ENCODE measurements at regions not wholly inside any gene's neighbourhood (a gene's known extent, or its start where the extent isn't known, plus 50 kb on each side); places are given as distances from the start of the nearest gene placed in this dataset.

DNA sequence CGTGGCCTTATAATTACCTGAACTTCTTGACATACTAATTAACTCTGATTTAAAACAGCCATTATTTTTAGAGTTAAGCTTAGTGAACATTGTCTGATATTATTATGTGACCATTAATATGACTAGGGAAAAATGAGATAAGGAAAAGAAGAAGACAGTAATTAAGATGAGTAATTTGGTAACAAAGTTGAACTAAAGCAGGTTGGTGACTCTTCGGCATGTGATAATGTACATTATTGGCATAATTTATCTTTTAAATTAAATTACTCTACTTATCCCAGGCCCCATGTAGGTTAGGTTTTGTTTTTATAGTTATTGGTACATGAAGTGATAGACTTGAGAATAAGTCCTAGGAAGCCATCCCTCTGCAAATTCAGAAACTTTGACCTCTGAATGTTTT is 249.7 kb upstream of the CFAP20DC start:
- Histone ChIP-seq H3K27me3 (ENCODE audit: control insufficient read depth, insufficient read depth, low read length) (no peaks in the 10 kb centered on the region), H3K36me3 (ENCODE audit: control insufficient read depth, insufficient read depth, low read length) (no peaks in the 10 kb centered on the region), H3K27ac (ENCODE audit: low read length) (no peak overlapping the region), H3K9me3 (replicated peaks; ENCODE audit: control insufficient read depth, low read depth, low read length) (no peaks in the 10 kb centered on the region), H3K4me1 (ENCODE audit: control insufficient read depth, insufficient read depth, low read length) (no peaks in the 10 kb centered on the region), H3K4me3 (ENCODE audit: low read length) (no peak overlapping the region)
- WGBS (ENCODE audit: insufficient coverage): no CpG with 5 or more reads among the region's 2 CpGs
- no peak for DNase-seq

DNA sequence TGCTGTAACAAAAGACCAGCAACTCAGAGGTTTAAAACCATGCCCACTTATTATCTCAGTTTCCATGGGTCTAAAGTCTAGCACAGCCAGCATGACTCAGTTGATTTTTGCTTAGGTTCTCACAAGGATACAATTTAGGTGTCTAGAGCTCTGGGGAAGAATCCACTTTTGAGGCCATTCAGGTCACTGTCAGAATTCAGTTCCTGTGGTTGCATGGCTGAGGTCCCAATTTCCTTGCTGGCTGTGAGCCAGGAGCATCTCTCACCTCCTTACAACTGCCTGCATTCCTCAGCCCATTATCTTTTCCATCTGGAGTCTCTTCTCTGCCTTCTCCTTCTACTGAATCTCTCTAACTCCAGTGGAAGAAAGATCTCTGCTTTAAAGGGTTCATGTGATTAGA is 240.5 kb upstream of the CFAP20DC start:
- Histone ChIP-seq H3K4me3 (ENCODE audit: low read length) (no peak overlapping the region), H3K36me3 (ENCODE audit: control insufficient read depth, insufficient read depth, low read length) (no peaks in the 10 kb centered on the region), H3K9me3 (replicated peaks; ENCODE audit: control insufficient read depth, low read depth, low read length) (no peaks in the 10 kb centered on the region), H3K27me3 (ENCODE audit: control insufficient read depth, insufficient read depth, low read length) (no peaks in the 10 kb centered on the region), H3K27ac (ENCODE audit: low read length) (no peak overlapping the region), H3K4me1 (ENCODE audit: control insufficient read depth, insufficient read depth, low read length) (no peaks in the 10 kb centered on the region)
- no peak for DNase-seq

DNA sequence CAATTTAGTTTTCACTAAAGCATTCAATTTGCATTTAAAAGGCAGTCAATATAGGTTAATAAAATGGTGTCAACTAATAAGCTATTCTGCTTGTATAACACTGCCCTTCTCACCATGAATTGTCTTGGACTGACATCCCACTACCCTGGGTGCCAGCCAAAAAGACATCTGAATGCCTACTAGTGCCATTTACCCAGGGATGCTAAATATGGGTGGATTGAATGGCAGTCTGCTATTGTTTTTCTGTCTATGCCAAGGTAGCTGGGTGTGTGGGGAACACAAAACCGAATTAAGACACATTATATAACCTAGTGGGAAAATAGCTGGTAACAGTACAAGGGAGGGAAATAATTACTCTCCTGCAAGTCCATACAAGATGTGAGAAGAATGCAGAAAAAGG is 240.0 kb upstream of the CFAP20DC start:
- no peaks in the 10 kb centered on the region for H3K9me3 ChIP-seq (replicated peaks; ENCODE audit: control insufficient read depth, low read depth, low read length)
- H3K4me3 ChIP-seq (ENCODE audit: low read length): no peak overlapping the region
- H3K4me1 ChIP-seq (ENCODE audit: control insufficient read depth, insufficient read depth, low read length): peaks cover 3% of the 10 kb centered on the region
- DNase-seq: no peak
- WGBS (ENCODE audit: insufficient coverage): no CpG with 5 or more reads among the region's 1 CpG
- H3K27ac ChIP-seq (ENCODE audit: low read length): no peak overlapping the region
- no peaks in the 10 kb centered on the region for H3K36me3 ChIP-seq (ENCODE audit: control insufficient read depth, insufficient read depth, low read length)
- H3K27me3 ChIP-seq (ENCODE audit: control insufficient read depth, insufficient read depth, low read length): no peaks in the 10 kb centered on the region

DNA sequence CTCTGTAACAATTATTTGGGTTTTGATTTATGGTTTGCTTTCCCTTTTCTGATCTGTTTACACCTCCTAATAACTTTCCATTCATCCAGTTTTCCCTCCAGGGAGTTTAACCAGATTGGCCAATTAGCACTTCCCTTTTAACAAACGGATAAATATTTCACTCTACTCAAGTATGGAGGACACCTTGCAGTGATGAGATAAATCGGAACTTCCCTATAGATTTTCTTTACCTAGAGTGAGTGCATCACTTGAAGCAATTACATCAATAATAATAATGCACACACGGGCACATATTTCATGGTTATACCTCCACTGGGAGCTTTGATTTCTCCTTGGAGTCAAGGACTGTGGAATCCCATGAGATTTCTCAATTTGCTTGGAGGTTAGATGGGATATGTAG is 239.1 kb upstream of the CFAP20DC start:
- no peak overlapping the region for H3K4me3 ChIP-seq (ENCODE audit: low read length)
- H3K9me3 ChIP-seq (replicated peaks; ENCODE audit: control insufficient read depth, low read depth, low read length): no peaks in the 10 kb centered on the region
- H3K27ac ChIP-seq (ENCODE audit: low read length): no peak overlapping the region
- no peaks in the 10 kb centered on the region for H3K36me3 ChIP-seq (ENCODE audit: control insufficient read depth, insufficient read depth, low read length)
- no CpG with 5 or more reads among the region's 3 CpGs for WGBS (ENCODE audit: insufficient coverage)
- peaks cover 3% of the 10 kb centered on the region for H3K4me1 ChIP-seq (ENCODE audit: control insufficient read depth, insufficient read depth, low read length)
- no peaks in the 10 kb centered on the region for H3K27me3 ChIP-seq (ENCODE audit: control insufficient read depth, insufficient read depth, low read length)
- no peak for DNase-seq

DNA sequence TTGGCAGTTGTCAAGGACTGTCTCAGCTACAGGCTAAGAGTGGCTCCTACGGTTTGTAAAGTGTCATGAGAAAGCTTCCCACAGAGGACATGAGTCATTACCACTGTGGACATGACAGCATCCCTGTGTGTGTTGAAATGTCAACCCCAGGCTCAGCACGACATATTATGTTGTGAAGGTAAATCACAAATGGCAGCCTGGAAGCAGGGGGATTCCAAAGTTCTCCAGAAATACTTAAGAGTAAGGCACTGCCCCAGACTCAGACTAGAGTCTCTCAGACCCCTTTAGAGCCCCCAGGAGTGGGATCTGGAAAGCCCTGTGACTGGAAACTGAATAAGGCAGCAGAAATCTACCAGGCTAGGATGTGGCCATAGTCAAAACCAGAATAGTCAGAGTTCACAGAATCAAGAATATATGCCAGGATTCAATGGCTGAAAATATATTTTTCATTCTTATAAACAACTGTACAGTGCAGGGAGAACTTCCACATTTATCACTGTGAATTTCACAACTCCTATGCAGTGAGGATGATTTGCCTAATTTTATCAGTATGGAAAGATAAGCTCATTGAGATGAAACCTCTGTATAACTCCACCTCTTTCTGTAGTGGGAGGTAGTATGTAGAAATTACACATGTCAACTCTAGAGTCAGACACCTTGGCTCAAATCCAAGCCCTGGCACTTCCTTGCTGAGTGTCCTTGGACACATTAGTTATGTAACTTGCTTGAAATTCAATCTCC is 237.1 kb upstream of the CFAP20DC start:
- Histone ChIP-seq H3K27me3 (ENCODE audit: control insufficient read depth, insufficient read depth, low read length) (no peaks in the 10 kb centered on the region), H3K9me3 (replicated peaks; ENCODE audit: control insufficient read depth, low read depth, low read length) (no peaks in the 10 kb centered on the region), H3K4me1 (ENCODE audit: control insufficient read depth, insufficient read depth, low read length) (peaks cover 3% of the 10 kb centered on the region), H3K27ac (ENCODE audit: low read length) (no peak overlapping the region), H3K4me3 (ENCODE audit: low read length) (no peak overlapping the region), H3K36me3 (ENCODE audit: control insufficient read depth, insufficient read depth, low read length) (no peaks in the 10 kb centered on the region)
- WGBS (ENCODE audit: insufficient coverage): no CpG with 5 or more reads among the region's 2 CpGs
- no peak for DNase-seq

DNA sequence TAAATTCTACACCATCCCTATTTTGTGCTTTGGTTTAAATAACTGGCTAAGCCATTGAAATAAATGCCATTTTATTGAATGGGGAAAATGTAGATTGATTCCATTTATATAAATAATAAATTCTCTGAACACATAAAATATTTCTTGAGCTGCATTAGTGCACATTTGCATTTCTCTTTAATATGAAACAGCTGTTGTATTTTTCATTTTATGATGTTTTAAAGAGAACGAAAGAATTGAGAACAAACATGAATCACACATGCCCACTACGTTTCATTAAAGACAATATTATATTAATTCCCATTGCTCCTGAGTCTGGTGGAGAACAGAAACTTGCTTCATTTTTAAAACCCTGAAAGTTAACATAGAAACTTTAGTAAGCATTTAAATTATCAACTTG is 235.7 kb upstream of the CFAP20DC start:
- peak; percentile 19 for DNase-seq
- Histone ChIP-seq H3K9me3 (replicated peaks; ENCODE audit: control insufficient read depth, low read depth, low read length) (no peaks in the 10 kb centered on the region), H3K4me1 (ENCODE audit: control insufficient read depth, insufficient read depth, low read length) (peaks cover 3% of the 10 kb centered on the region), H3K27me3 (ENCODE audit: control insufficient read depth, insufficient read depth, low read length) (no peaks in the 10 kb centered on the region), H3K36me3 (ENCODE audit: control insufficient read depth, insufficient read depth, low read length) (no peaks in the 10 kb centered on the region), H3K27ac (ENCODE audit: low read length) (no peak overlapping the region), H3K4me3 (ENCODE audit: low read length) (no peak overlapping the region)
- no CpG with 5 or more reads among the region's 2 CpGs for WGBS (ENCODE audit: insufficient coverage)

DNA sequence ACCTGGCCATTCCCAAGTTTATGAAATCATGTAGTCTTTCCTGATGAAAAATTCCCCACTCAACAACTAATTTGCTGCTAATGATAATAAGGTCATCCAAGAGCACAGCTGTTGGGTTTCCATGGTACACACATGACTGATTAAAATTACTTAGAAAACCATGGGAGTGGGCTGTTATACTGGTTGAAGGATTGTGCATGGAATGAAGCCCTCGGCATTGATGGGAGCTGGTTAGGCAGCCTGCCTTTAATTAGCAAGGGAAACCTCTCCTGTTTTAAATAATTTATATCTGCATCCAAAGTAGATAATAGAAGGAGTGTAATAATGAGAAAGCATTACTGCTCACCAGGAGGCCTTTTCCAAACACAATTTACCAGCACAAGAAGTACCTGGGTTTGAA is 235.1 kb upstream of the CFAP20DC start:
- Histone ChIP-seq H3K27ac (ENCODE audit: low read length) (no peak overlapping the region), H3K4me1 (ENCODE audit: control insufficient read depth, insufficient read depth, low read length) (peaks cover 3% of the 10 kb centered on the region), H3K27me3 (ENCODE audit: control insufficient read depth, insufficient read depth, low read length) (no peaks in the 10 kb centered on the region), H3K9me3 (replicated peaks; ENCODE audit: control insufficient read depth, low read depth, low read length) (no peaks in the 10 kb centered on the region), H3K4me3 (ENCODE audit: low read length) (no peak overlapping the region), H3K36me3 (ENCODE audit: control insufficient read depth, insufficient read depth, low read length) (no peaks in the 10 kb centered on the region)
- no CpG with 5 or more reads among the region's 1 CpG for WGBS (ENCODE audit: insufficient coverage)
- DNase-seq: no peak

DNA sequence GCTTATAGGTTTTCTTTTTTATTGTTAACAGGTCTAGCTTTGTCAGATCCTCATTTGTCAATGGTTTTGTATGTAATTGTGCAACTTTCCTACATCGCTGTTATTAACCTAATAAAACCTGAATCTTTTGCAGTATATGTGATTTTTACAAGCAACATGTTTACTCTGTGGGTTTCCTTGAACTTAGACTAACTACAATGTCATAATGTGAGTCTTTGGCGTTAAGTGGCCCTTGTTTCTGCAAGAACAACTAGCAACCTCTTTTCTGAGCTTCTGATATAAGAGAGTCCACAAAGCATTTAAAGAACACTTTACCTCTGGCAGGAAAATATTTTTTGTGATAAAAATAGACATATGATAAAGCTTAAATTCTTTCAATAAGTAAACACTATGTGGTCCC is 230.3 kb upstream of the CFAP20DC start:
- no CpG with 5 or more reads among the region's 2 CpGs for WGBS (ENCODE audit: insufficient coverage)
- Histone ChIP-seq H3K27me3 (ENCODE audit: control insufficient read depth, insufficient read depth, low read length) (no peaks in the 10 kb centered on the region), H3K4me1 (ENCODE audit: control insufficient read depth, insufficient read depth, low read length) (peaks cover 3% of the 10 kb centered on the region), H3K27ac (ENCODE audit: low read length) (no peak overlapping the region), H3K36me3 (ENCODE audit: control insufficient read depth, insufficient read depth, low read length) (no peaks in the 10 kb centered on the region), H3K9me3 (replicated peaks; ENCODE audit: control insufficient read depth, low read depth, low read length) (no peaks in the 10 kb centered on the region), H3K4me3 (ENCODE audit: low read length) (no peak overlapping the region)
- DNase-seq: no peak

DNA sequence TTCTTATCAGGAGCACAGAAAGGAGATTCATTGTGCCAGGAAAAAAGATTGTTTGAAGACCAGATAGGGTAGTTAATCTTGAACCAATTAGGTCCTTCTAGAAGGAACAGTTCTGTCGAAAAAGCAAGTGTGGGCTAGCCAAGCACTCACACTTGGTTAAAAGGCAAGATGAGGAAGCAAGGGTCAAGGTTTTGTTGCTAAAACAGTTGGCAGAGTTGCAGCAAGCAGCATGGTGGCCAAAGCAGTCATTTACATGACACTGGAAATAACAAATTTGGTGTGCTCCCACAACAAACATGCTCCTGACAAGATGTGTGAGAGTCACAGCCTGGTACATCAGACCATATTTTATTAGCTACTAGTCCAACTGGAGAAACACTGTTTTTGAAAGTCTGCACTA is 228.0 kb upstream of the CFAP20DC start:
- H3K36me3 ChIP-seq (ENCODE audit: control insufficient read depth, insufficient read depth, low read length): no peaks in the 10 kb centered on the region
- no peak overlapping the region for H3K4me3 ChIP-seq (ENCODE audit: low read length)
- no peaks in the 10 kb centered on the region for H3K9me3 ChIP-seq (replicated peaks; ENCODE audit: control insufficient read depth, low read depth, low read length)
- 69% methylated on average over 1 of the region's 1 CpG for WGBS (ENCODE audit: insufficient coverage)
- H3K27me3 ChIP-seq (ENCODE audit: control insufficient read depth, insufficient read depth, low read length): no peaks in the 10 kb centered on the region
- no peaks in the 10 kb centered on the region for H3K4me1 ChIP-seq (ENCODE audit: control insufficient read depth, insufficient read depth, low read length)
- no peak overlapping the region for H3K27ac ChIP-seq (ENCODE audit: low read length)
- DNase-seq: no peak

DNA sequence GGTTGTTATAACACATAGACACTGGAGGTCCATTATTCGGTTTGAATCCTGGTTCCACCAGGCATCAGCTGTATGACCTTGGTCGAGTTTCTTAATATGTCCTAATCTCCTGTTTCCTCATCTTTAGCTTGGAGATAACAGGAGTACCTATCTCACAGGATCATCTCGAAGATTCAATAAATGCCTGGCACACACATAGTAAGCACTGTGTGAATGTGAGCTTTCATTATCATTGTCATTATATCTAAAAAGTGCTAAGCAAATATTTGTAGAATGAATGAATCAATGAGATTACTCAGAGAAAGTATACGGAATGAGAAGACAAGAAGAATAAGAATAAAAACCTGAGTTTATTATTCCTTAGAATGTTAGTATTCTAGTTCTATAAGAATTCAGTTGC is 227.4 kb upstream of the CFAP20DC start:
- DNase-seq: no peak
- Histone ChIP-seq H3K4me1 (ENCODE audit: control insufficient read depth, insufficient read depth, low read length) (no peaks in the 10 kb centered on the region), H3K9me3 (replicated peaks; ENCODE audit: control insufficient read depth, low read depth, low read length) (no peaks in the 10 kb centered on the region), H3K4me3 (ENCODE audit: low read length) (no peak overlapping the region), H3K27ac (ENCODE audit: low read length) (no peak overlapping the region), H3K27me3 (ENCODE audit: control insufficient read depth, insufficient read depth, low read length) (no peaks in the 10 kb centered on the region), H3K36me3 (ENCODE audit: control insufficient read depth, insufficient read depth, low read length) (no peaks in the 10 kb centered on the region)
- WGBS (ENCODE audit: insufficient coverage): 69% methylated on average over 2 of the region's 4 CpGs

DNA sequence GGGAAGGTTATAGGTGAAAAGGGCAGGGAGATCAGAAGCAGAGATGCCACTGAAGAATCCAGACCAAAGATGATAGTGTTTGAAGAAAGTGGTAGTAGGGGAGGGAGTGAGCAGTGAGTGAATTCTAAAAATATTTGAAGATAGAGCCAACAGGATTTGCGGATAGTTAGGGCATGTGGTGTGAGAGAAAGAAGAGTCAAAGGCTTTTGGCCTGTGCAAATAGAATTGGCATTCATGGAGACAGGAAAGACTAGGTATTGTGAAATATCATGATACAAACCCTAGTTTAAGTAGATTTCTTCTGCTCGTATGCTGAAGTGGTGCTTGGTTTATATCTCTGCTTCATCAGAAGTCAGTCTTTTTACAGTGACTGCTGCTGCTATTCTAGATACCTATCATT is 224.2 kb upstream of the CFAP20DC start:
- DNase-seq: no peak
- Histone ChIP-seq H3K4me1 (ENCODE audit: control insufficient read depth, insufficient read depth, low read length) (no peaks in the 10 kb centered on the region), H3K4me3 (ENCODE audit: low read length) (no peak overlapping the region), H3K36me3 (ENCODE audit: control insufficient read depth, insufficient read depth, low read length) (no peaks in the 10 kb centered on the region), H3K27ac (ENCODE audit: low read length) (no peak overlapping the region), H3K9me3 (replicated peaks; ENCODE audit: control insufficient read depth, low read depth, low read length) (no peaks in the 10 kb centered on the region), H3K27me3 (ENCODE audit: control insufficient read depth, insufficient read depth, low read length) (no peaks in the 10 kb centered on the region)
- 91% methylated on average over 1 of the region's 2 CpGs for WGBS (ENCODE audit: insufficient coverage)

Data from muscle of leg (tissue), 3 donors.